ENCODE measurements at regions not wholly inside any gene's neighbourhood (a gene's known extent, or its start where the extent isn't known, plus 50 kb on each side); places are given as distances from the start of the nearest gene placed in this dataset.
A peak's percentile ranks its signal among the peaks of the same experiment; 100 is the strongest.

- 20% methylated on average over 6 of the region's 6 CpGs for WGBS (ENCODE audit: insufficient coverage, low coverage, low lambda C conversion rate, missing lambda C conversion rate)
- peak overlapping the region; percentile 48 to 94 (median 86) for H3K27ac ChIP-seq
- DNase-seq (peak; percentile 76 to 95 (median 91)), ATAC-seq (peak; percentile 77 to 84 (median 82))
- no peak overlapping the region for H3K4me3 ChIP-seq
- H3K27me3 ChIP-seq: no peaks in the 10 kb centered on the region
- intact Hi-C loops (cut with DNase I): no loop called here
- no peak for TF ChIP-seq CTCF (IDR thresholded peaks at IDR 0.05)
- TF ChIP-seq POLR2A (IDR thresholded peaks at IDR 0.05): no peak
- peaks cover 0 to 30% (median 13%) of the 10 kb centered on the region in 4 donors for H3K4me1 ChIP-seq
- no peaks in the 10 kb centered on the region for H3K9me3 ChIP-seq
- H3K36me3 ChIP-seq: no peaks in the 10 kb centered on the region
These were observed 62.4 kb upstream of the TRPM1 start for GRCh38 chr15:31163769-31164572.

- TF ChIP-seq POLR2A (IDR thresholded peaks at IDR 0.05) (no peak), CTCF (IDR thresholded peaks at IDR 0.05) (no peak)
- Histone ChIP-seq H3K36me3 (no peaks in the 10 kb centered on the region), H3K27me3 (no peaks in the 10 kb centered on the region), H3K4me3 (no peak overlapping the region), H3K4me1 (peaks cover 0 to 26% (median 12%) of the 10 kb centered on the region in 4 donors), H3K27ac (peak overlapping the region in 2 of 3 donors; percentile 86 to 94), H3K9me3 (no peaks in the 10 kb centered on the region)
- intact Hi-C loops (cut with DNase I): no loop called here
- DNase-seq: no peak
- WGBS (ENCODE audit: insufficient coverage, low coverage, low lambda C conversion rate, missing lambda C conversion rate): 100% methylated on average over 1 of the region's 1 CpG
- ATAC-seq: no peak
These were observed 63.0 kb upstream of the TRPM1 start for GRCh38 chr15:31164573-31164912.

- DNase-seq (no peak), ATAC-seq (peak in 1 of 4 donors; percentile 8)
- no CpG with 5 or more reads among the region's 7 CpGs for whole genome bisulfite sequencing (ENCODE audit: insufficient coverage, low coverage, low lambda C conversion rate, missing lambda C conversion rate)
- Histone ChIP-seq H3K9me3 (no peaks in the 10 kb centered on the region), H3K4me3 (no peak overlapping the region), H3K36me3 (no peaks in the 10 kb centered on the region), H3K27me3 (no peaks in the 10 kb centered on the region), H3K27ac (no peak overlapping the region), H3K4me1 (peaks cover 0 to 3% (median under 1%) of the 10 kb centered on the region in 4 donors)
- no peak for TF ChIP-seq CTCF (IDR thresholded peaks at IDR 0.05)
- no peak for TF ChIP-seq POLR2A (IDR thresholded peaks at IDR 0.05)
- intact Hi-C loops (cut with DNase I): no loop called here
These were observed 68.0 kb upstream of the TRPM1 start for GRCh38 chr15:31169558-31169957.

- WGBS (ENCODE audit: insufficient coverage, low coverage, low lambda C conversion rate, missing lambda C conversion rate): 60% methylated on average over 1 of the region's 8 CpGs
- TF ChIP-seq POLR2A (IDR thresholded peaks at IDR 0.05) (no peak), CTCF (IDR thresholded peaks at IDR 0.05) (no peak)
- H3K27me3 ChIP-seq: no peaks in the 10 kb centered on the region
- peak in 1 of 3 donors; percentile 35 for DNase-seq
- no peak overlapping the region for H3K27ac ChIP-seq
- no peaks in the 10 kb centered on the region for H3K9me3 ChIP-seq
- ATAC-seq: peak in 1 of 4 donors; percentile 14
- no peak overlapping the region for H3K4me3 ChIP-seq
- no peaks in the 10 kb centered on the region for H3K36me3 ChIP-seq
- H3K4me1 ChIP-seq: no peaks in the 10 kb centered on the region
- intact Hi-C loops (cut with DNase I): no loop called here
These were observed 70.2 kb upstream of the TRPM1 start for GRCh38 chr15:31171731-31172130.

All from right lobe of liver (tissue), 6 donors.